DMS79 (cell line): ENCODE measurements at regions not wholly inside any gene's neighbourhood (a gene's known extent, or its start where the extent isn't known, plus 50 kb on each side); places are given as distances from the start of the nearest gene placed in this dataset.
"Not testable (repeated sequence)": the region's sequence is repeated elsewhere in the genome, so short reads cannot be mapped to it uniquely, and the experiment has no call there.

Source experiments
- DNase-seq: peaks from one replicate; lab custom pipeline; 2025; lab: John Stamatoyannopoulos, UW

GRCh38 chr13:34360702-34361101, 542.8 kb downstream of the RFC3 start:
- no peak for DNase-seq

DNA sequence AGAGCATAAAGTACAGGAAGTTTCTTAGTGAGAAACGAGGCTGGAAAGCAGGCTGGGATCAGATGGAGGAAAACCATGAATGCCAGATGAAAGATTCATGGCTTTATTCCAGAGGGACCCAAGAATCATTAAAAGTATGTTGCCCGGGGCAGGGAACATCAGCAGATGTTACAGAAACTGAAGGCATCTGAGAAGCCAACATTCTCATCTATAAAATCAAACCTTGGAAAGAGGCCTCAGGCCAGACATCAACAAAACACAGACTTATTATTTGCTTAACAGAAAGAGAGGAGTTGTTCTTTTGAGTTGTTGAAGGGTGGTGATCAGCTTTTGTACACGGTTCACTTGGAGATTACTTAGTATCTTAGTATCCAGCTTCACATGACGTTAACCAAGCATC, 543.6 kb downstream of the RFC3 start:
- no peak for DNase-seq

DNA sequence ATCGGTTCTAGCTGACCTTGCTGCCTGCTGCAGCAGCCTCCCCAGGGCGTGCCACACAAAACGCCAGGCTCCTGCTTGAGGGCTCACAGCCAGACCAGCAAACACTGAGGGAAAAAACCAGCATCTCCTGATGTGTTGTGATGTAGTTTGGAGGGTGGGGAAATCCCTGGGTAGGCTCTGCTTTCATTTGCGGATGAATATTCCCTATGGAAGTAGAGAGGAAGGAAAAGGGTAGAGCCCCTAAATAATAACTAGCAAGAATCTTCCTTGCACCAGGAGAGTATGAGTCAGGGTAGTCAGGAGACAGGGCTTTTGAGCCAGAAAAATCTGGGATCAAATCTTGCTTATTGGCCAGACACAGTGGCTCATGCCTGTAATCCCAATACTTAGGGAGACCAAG, 545.3 kb downstream of the RFC3 start:
- DNase-seq = no peak

- DNase-seq = no peak
Measured at GRCh38 chr13:34364633-34365032, 546.7 kb downstream of the RFC3 start.

GRCh38 chr13:34369931-34370330, 552.0 kb downstream of the RFC3 start:
- DNase-seq = no peak

- no peak for DNase-seq
Measured at GRCh38 chr13:34371108-34371507, 553.2 kb downstream of the RFC3 start.

GRCh38 chr13:34371645-34372395, 553.9 kb downstream of the RFC3 start:
- DNase-seq = no peak

DNA sequence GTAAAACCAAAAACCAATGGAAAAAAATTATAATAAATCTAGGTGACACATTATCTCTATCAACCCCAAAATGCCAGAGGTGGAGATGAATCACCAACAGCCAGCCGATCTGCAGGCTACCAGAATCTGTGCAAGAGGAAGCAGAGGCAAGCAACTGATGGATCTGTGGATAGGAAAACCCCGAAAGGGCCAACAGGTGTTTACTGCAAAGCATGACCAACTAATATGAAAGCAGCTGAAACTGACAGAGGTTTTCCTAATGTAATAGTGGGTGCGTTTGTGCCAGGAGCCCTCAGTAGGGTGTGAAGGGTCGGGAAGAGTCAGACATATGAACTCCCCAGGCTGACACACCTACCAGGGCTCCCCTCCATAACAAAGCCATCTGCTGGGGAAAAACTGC, 554.6 kb downstream of the RFC3 start:
- no peak for DNase-seq

DNA sequence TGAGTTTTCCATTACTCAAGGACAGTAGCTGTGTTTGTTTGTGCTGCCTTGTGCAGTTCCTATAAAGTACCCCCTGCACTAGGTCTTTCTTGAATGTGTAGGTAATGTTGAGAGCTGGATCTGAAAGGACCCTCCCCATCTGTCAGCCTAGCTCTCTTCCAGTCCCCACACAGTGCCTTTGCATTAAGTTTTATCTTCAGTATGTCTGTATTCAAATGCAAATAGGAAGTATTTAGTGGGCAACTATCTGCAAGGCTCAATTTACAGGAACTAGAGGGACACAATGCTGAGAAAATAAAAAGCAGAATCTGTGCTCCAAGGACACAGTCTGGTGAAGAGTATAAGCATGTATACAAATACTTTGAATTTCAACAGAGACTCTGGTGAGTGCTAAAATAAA, 558.5 kb downstream of the RFC3 start:
- DNase-seq = no peak

DNA sequence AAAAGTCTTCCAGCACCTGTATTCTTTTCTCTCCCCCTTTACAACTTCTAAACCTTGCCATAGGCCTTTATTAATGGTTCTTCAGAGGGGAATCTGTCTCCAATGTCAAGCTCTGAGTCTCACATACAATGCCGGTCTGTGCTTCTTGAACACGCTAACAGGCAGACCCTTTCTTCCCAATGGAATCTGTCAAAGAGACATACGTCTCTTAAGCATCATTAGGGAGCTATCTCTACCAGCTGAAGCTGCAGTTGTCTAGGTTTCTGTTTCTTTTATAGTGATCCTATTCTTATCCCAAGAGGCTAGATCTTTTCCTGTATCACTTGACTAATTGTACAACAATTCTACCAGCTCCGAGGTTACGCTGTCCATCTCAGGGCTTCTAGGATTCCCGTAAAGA, 560.8 kb upstream of the NBEA start:
- DNase-seq = no peak

DNA sequence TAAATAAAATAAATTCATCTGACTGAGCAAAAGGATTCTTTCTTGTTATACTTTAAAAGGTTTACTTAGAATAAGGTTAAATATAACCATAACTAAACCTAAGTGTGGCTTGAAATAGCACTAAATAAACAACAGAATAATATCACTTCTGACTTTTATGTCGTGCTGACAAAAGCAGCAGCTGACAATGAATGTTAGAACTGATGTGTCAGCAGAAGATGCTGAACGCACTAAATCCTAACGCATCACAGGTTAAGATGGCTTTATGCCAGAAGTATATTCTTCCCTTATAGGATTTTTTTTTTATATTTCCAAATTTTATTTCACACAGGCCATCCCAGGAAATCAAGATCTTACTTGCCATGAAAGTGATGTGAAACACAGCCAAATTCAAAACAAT, 558.3 kb upstream of the NBEA start:
- no peak for DNase-seq

DNA sequence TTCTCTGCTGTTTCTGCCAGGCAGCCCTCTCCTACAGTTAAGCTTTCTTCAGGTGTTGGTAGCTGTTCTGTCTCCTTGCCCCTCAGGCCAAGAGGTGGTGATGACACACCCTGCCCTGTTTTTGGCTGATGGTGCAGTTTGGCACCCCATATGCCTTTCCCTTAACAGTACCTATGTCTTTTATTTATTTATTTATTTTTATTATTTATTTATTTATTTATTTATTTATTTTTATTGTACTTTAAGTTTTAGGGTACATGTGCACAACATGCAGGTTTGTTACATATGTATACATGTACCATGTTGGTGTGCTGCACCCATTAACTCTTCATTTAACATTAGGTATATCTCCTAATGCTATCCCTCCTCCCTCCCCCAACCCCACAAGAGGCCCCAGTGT, 555.8 kb upstream of the NBEA start:
- DNase-seq = not testable (repeated sequence)

DNA sequence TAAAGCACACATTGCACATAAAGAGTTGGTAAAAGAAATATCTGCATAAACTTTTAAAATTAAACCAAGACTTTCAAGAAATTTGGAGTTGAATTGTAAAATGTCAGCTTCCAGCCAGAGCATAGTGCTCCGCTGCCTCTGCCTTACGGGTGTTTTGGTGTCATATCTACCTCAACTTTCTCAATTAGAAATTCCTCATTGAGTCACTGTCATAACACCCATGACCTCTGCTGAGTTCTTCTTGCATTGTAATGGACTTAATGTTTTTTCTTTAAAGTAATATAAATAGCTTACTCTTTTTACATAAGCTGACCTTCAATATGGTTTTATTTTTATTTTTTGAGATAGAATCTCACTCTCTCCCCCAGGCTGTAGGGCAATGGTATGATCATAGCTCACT, 551.0 kb upstream of the NBEA start:
- no peak for DNase-seq

- no peak for DNase-seq
Measured at GRCh38 chr13:34401696-34402095, 540.4 kb upstream of the NBEA start.

DNA sequence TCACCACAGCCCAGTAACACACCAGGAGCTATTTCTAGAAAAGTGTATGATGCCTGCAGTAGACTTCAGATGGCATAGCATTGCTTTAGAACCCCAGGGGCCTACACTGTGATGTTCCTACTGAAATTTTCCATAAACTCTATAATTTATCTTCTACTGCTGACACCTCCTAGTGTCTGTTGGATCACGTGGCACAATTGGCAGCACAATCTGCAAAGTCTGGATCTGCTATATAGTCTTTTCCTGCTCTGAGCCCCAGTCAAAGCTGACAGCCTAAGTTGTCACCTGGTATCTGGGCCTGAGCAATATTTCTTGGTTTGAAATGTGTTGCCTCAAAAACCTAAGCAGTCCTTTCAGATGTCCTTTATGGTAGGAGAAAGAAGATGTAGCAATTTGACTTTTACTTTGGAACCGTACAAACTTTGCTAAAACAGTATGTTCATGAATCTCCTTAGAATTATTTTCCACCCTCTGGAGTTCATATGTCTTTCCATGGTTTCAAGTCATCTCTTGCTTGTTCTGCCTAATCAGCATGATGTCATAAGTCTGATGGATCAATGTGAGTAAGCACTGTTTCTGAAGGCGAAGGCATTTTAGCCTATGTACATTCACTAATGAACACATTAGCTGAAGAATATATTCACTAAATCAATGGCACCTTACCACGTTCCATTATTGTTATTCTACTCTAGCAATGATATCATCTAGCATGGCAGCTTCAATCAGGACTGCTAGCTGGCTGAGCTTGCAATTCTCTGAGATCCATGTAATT, 536.5 kb upstream of the NBEA start:
- no peak for DNase-seq

- DNase-seq = no peak
Measured at GRCh38 chr13:34408640-34409039, 533.4 kb upstream of the NBEA start.

DNA sequence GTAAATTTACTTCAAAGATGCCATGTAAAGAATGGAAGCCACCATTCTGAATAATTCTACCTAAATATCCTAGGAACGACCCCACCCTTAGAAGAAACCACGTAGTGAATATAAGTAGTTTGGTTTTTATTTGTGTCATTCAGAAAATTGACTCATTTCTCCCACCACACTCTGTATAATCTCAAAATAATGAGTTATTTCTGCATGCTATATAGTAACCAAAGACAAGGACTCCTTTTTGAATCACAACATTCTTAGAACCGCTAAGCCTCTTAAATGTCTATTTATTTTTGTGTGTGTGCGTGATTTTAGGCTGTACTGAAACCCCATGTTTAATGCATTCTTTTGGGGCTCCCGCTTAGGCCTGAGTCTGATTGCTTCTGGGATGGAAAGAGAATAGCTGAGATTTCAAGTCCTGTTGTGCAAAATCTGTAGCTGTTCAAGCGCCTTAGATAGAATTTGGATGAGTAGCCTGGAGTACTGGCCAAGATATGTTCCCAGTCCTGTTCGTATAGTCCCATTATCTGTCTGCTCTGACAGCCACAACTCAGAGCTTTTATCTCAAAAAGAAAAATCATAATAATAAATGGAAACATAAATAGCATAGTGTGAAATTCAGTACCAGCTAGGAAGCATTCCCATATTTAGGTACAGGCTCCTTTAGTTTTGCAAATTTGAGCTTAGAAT, 532.4 kb upstream of the NBEA start:
- no peak for DNase-seq

DNA sequence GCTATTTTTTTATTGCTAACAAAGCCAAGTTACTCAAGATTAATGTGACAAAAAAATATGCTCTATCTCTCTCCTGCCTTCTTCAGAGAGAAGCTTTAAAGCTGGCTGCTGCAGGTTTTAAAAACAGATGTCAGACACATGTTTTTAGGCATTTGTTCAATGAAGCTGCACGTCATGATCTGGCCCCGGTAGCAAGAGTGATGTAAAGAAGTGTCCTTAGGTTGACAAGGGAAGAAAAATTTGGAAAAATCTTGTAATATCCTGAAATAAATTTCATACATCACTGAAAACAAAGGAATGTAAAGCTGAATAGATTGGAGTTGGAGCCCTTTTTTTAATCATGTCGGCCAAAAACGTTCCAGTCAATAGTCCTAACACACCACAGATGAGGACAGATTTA, 531.4 kb upstream of the NBEA start:
- DNase-seq = no peak

DNA sequence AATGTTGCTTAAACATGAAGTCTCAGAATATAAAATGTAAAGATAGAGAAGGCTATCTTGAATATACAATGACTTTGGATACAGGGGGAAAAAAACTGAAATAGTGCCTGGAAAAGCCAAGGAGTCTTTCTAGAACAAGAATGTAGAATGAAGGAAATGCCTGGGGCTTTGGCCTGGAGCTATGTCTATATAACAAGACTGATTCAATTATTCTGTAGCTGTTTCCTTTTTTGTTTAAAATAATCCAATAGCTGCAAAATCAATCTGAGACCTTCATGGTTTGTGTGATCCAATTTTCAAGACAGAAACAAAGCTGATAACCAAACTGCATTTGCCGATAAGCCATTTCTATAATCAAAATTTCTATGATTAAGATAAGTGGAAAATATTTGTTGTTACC, 530.9 kb upstream of the NBEA start:
- no peak for DNase-seq

GRCh38 chr13:34411894-34412293, 530.2 kb upstream of the NBEA start:
- no peak for DNase-seq

DNA sequence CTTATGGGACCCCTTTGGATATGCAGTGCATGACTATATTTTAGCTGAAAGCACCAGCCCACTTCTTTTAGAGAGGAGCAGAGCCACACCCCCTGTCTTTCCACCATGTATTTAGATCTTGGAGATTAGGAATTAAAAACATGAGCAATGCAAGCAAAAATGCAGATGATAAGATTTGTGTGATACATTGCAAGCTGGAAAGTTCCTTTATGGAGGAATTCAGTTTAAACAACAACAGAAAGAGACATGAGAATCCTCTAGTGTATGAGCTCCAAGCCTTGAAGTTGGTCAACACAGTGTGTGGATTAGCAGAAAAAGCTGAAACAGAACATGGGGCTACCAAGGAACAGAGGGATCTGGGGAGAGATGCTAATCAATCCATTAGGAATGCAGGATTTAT, 529.8 kb upstream of the NBEA start:
- no peak for DNase-seq

- DNase-seq = no peak
Measured at GRCh38 chr13:34412817-34413375, 529.2 kb upstream of the NBEA start.
